ENCODE measurements at regions not wholly inside any gene's neighbourhood (a gene's known extent, or its start where the extent isn't known, plus 50 kb on each side); places are given as distances from the start of the nearest gene placed in this dataset.
A peak's percentile ranks its signal among the peaks of the same experiment; 100 is the strongest.

GRCh38 chr14:71320734-71321573 is 413.7 kb downstream of the PCNX1 start:
- no peak overlapping the region for H4K8ac ChIP-seq (replicated peaks; ENCODE audit: insufficient read length, low read depth, low read length)
- H2BK20ac ChIP-seq (ENCODE audit: low read depth, low read length, poor library complexity, severe bottlenecking): no peak overlapping the region
- no CpG with 5 or more reads among the region's 96 CpGs for WGBS (ENCODE audit: extremely low coverage, insufficient read length, low lambda C conversion rate)
- H3K27me3 Mint-ChIP-seq (ENCODE audit: low read depth): no peaks in the 10 kb centered on the region; the same call in 1 of the 2 replicates
- no peak overlapping the region for H2BK15ac ChIP-seq (ENCODE audit: low read depth, low read length)
- no peak overlapping the region for H2AFZ ChIP-seq (ENCODE audit: low read length)
- H3K27ac Mint-ChIP-seq: peak overlapping the region; percentile 87 to 94 (median 90); a peak in 6 of 7 replicates
- H3K9me3 ChIP-seq (ENCODE audit: control insufficient read depth, low read depth, low read length): no peaks in the 10 kb centered on the region
- no peak overlapping the region for H4K5ac ChIP-seq (ENCODE audit: insufficient read length, low read depth, low read length)
- peak overlapping the region; percentile 99 for H3K4me2 ChIP-seq (ENCODE audit: insufficient read depth, insufficient read length, low read length)
- no peaks in the 10 kb centered on the region for H3K79me1 ChIP-seq (ENCODE audit: insufficient read depth, low read depth, low read length, poor library complexity, severe bottlenecking)
- H4K20me1 ChIP-seq (ENCODE audit: control insufficient read depth, insufficient read depth, insufficient read length): no peaks in the 10 kb centered on the region
- peak overlapping the region; percentile 75 for H3K9ac ChIP-seq (ENCODE audit: extremely low read depth, insufficient read length, low read length)
- H3K4me3 Mint-ChIP-seq: peak overlapping the region; percentile 92 to 93
- no peak overlapping the region for H3K56ac ChIP-seq (ENCODE audit: insufficient read length, low read depth, low read length)
- H3K9me3 Mint-ChIP-seq: no peaks in the 10 kb centered on the region; a peak in 1 of 5 replicates
- H4K91ac ChIP-seq (ENCODE audit: insufficient read length, low read depth, low read length): no peak overlapping the region
- H3T11ph ChIP-seq (ENCODE audit: low read length): no peak overlapping the region
- H3K4ac ChIP-seq (ENCODE audit: low read depth, low read length): no peak overlapping the region
- peaks cover 0 to 1% (median 0%) of the 10 kb centered on the region in 3 experiments; a peak in 2 of 7 replicates for H3K36me3 Mint-ChIP-seq (ENCODE audit: insufficient read depth in 1 of 3, low read depth in 3 of 3)
- H3K27me3 ChIP-seq (ENCODE audit: insufficient read depth, low read length): no peaks in the 10 kb centered on the region
- no peak overlapping the region for H2BK5ac ChIP-seq (ENCODE audit: insufficient read length, low read length)
- peaks cover 10% of the 10 kb centered on the region; the same call in 1 of the 2 replicates for H3K79me2 ChIP-seq (ENCODE audit: insufficient read depth, low read length)
- peak overlapping the region; percentile 62 for H2BK120ac ChIP-seq (ENCODE audit: low read depth, low read length, poor library complexity, severe bottlenecking)
- peaks cover 15% of the 10 kb centered on the region for H3K4me1 ChIP-seq (ENCODE audit: insufficient read depth, low read length)
- DNase-seq: peak; percentile 49
- no peak overlapping the region for H2BK12ac ChIP-seq (ENCODE audit: insufficient read length, low read depth, low read length)
- no peak overlapping the region for H3K27ac ChIP-seq (ENCODE audit: insufficient read length, low read depth, low read length)
- peak overlapping the region; percentile 97 for H3K14ac ChIP-seq (ENCODE audit: insufficient read depth, low read length)
- H2AK5ac ChIP-seq (ENCODE audit: insufficient read length, low read length): no peak overlapping the region
- peaks cover 42 to 46% of the 10 kb centered on the region in 2 experiments for H3K4me1 Mint-ChIP-seq
- no peak for TF ChIP-seq CTCF (conservative IDR thresholded peaks at IDR 0.05)
- H3K18ac ChIP-seq (ENCODE audit: insufficient read length, low read depth, low read length): peak overlapping the region; percentile 95
- H3K23ac ChIP-seq (ENCODE audit: insufficient read length, low read depth, low read length): no peak overlapping the region
- H3K23me2 ChIP-seq (ENCODE audit: insufficient read length, low read depth, low read length, poor library complexity, severe bottlenecking): peaks cover 10% of the 10 kb centered on the region
